Glutamatergic neuron (in vitro differentiated cells): ENCODE measurements at regions not wholly inside any gene's neighbourhood (a gene's known extent, or its start where the extent isn't known, plus 50 kb on each side); places are given as distances from the start of the nearest gene placed in this dataset.

Experiments
- DNase-seq: peaks from one replicate; pipeline ENCODE4 v3.0.0; 2022
- H3K27ac Mint-ChIP-seq: one replicate; pipeline ENCODE4 v1.8.0; 2020; ENCODE audit warnings: mild to moderate bottlenecking, mixed read lengths, inconsistent platforms; ENCODE audit not compliant: unreplicated experiment
- H3K27me3 Mint-ChIP-seq: one replicate; pipeline ENCODE4 v1.8.0; 2020; ENCODE audit warnings: mild to moderate bottlenecking, moderate library complexity, mixed read lengths, inconsistent platforms; ENCODE audit not compliant: unreplicated experiment
- H3K36me3 Mint-ChIP-seq: one replicate; pipeline ENCODE4 v1.8.0; 2020; ENCODE audit warnings: mild to moderate bottlenecking, mixed read lengths, inconsistent platforms; ENCODE audit not compliant: unreplicated experiment
- H3K4me1 Mint-ChIP-seq: one replicate; pipeline ENCODE4 v1.8.0; 2020; ENCODE audit warnings: mild to moderate bottlenecking, low read depth, mixed read lengths, inconsistent platforms; ENCODE audit not compliant: unreplicated experiment
- H3K4me3 Mint-ChIP-seq: one replicate; pipeline ENCODE4 v1.8.0; 2020; ENCODE audit warnings: mild to moderate bottlenecking, mixed read lengths, inconsistent platforms; ENCODE audit not compliant: unreplicated experiment
- H3K9me3 Mint-ChIP-seq: one replicate; pipeline ENCODE4 v1.8.0; 2020; ENCODE audit warnings: mild to moderate bottlenecking, moderate library complexity, mixed read lengths, inconsistent platforms; ENCODE audit not compliant: unreplicated experiment
- CTCF ChIP-seq: fragments of 200-600 bp; sonication (generic); IDR thresholded peaks from one replicate; pipeline ENCODE4 v1.5.0; 2021; ENCODE audit not compliant: partially characterized antibody, unreplicated experiment

GRCh38 chr13:56893843-56894242, 246.9 kb upstream of the PRR20A start:
- no peaks in the 10 kb centered on the region for H3K4me1 Mint-ChIP-seq
- H3K27me3 Mint-ChIP-seq: no peaks in the 10 kb centered on the region
- H3K27ac Mint-ChIP-seq: no peak overlapping the region
- DNase-seq: no peak
- no peaks in the 10 kb centered on the region for H3K36me3 Mint-ChIP-seq
- TF ChIP-seq CTCF: no peak
- no peak overlapping the region for H3K4me3 Mint-ChIP-seq
- no peaks in the 10 kb centered on the region for H3K9me3 Mint-ChIP-seq

- no peak overlapping the region for H3K27ac Mint-ChIP-seq
- H3K4me3 Mint-ChIP-seq: no peak overlapping the region
- no peak for TF ChIP-seq CTCF
- H3K4me1 Mint-ChIP-seq: no peaks in the 10 kb centered on the region
- peaks cover 2% of the 10 kb centered on the region for H3K9me3 Mint-ChIP-seq
- no peak for DNase-seq
- H3K27me3 Mint-ChIP-seq: no peaks in the 10 kb centered on the region
- no peaks in the 10 kb centered on the region for H3K36me3 Mint-ChIP-seq
These were observed 240.0 kb upstream of the PRR20A start for GRCh38 chr13:56900549-56901279.

GRCh38 chr13:56902276-56902675, 238.4 kb upstream of the PRR20A start:
- Mint-ChIP-seq H3K4me3 (no peak overlapping the region), H3K27ac (no peak overlapping the region), H3K9me3 (peaks cover 2% of the 10 kb centered on the region), H3K27me3 (no peaks in the 10 kb centered on the region), H3K4me1 (no peaks in the 10 kb centered on the region), H3K36me3 (no peaks in the 10 kb centered on the region)
- TF ChIP-seq CTCF: no peak
- DNase-seq: no peak

GRCh38 chr13:56903710-56904282, 236.9 kb upstream of the PRR20A start:
- peaks cover 4% of the 10 kb centered on the region for H3K9me3 Mint-ChIP-seq
- no peaks in the 10 kb centered on the region for H3K36me3 Mint-ChIP-seq
- TF ChIP-seq CTCF: no peak
- H3K4me3 Mint-ChIP-seq: no peak overlapping the region
- H3K27ac Mint-ChIP-seq: no peak overlapping the region
- no peak for DNase-seq
- H3K4me1 Mint-ChIP-seq: no peaks in the 10 kb centered on the region
- no peaks in the 10 kb centered on the region for H3K27me3 Mint-ChIP-seq

- Mint-ChIP-seq H3K9me3 (peaks cover 4% of the 10 kb centered on the region), H3K27ac (no peak overlapping the region), H3K27me3 (no peaks in the 10 kb centered on the region), H3K4me1 (no peaks in the 10 kb centered on the region), H3K36me3 (no peaks in the 10 kb centered on the region), H3K4me3 (no peak overlapping the region)
- no peak for DNase-seq
- no peak for TF ChIP-seq CTCF
These were observed 233.8 kb upstream of the PRR20A start for GRCh38 chr13:56906909-56907308.
